ENCODE measurements at regions not wholly inside any gene's neighbourhood (a gene's known extent, or its start where the extent isn't known, plus 50 kb on each side); places are given as distances from the start of the nearest gene placed in this dataset.

DNA sequence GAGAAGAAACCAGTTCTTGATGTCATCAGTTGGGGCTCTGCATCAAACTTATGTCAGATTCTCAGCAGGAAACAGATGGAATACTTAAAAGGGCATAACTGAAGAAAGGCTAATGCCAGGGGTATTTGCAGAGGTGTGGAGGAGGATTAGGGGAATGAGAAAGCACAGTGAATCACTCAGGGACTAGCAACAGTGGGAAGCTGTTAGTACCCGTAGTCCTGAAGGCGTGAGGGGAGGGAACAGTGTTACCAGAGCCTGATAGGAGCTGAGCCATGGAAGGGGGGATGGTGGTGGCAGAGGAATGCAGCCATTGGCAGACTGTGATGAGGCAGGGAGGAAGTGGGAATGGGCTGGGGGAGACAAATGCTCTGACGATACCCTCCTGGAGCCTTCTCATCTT lies 162.3 kb downstream of the UTP18 start:
- TF ChIP-seq, protein P1, sequence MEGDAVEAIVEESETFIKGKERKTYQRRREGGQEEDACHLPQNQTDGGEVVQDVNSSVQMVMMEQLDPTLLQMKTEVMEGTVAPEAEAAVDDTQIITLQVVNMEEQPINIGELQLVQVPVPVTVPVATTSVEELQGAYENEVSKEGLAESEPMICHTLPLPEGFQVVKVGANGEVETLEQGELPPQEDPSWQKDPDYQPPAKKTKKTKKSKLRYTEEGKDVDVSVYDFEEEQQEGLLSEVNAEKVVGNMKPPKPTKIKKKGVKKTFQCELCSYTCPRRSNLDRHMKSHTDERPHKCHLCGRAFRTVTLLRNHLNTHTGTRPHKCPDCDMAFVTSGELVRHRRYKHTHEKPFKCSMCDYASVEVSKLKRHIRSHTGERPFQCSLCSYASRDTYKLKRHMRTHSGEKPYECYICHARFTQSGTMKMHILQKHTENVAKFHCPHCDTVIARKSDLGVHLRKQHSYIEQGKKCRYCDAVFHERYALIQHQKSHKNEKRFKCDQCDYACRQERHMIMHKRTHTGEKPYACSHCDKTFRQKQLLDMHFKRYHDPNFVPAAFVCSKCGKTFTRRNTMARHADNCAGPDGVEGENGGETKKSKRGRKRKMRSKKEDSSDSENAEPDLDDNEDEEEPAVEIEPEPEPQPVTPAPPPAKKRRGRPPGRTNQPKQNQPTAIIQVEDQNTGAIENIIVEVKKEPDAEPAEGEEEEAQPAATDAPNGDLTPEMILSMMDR (IDR thresholded peaks at IDR 0.05), result no peak
- no peak for TF ChIP-seq POLR2A (IDR thresholded peaks at IDR 0.05)

DNA sequence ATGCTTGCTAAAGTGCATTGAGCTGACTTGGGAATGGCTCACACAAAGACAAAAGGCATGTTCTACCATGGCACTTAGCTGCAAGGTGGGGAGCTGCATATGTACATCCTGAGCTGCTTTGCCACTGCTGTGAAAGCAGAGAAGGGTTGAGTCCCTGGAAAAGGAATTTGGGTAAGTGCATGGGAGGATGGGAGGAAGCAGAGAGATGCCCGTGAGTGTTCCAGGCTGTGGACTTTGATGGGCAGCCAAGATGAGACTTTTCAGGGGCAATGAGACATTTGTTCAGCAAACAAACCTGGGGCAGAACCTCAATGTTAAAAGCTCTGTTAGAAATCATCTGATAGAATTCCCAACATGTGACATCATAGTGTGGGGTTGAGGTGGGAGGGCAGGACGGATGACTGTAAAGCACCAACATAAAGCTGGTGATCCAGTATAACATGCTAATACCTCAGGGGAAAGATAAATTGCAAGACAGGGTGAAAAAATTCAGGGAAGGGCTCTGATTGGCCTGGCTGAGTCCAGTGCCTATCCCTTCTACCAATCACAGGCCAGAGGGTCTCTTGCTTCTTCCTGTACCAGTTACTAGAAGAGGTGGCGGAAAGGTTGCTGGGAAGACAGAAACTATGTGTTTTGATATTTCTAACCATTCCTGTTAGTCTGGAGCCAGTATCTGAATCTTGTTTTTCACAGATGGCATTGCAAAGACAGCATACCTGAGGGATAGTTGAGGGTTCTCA lies 163.2 kb downstream of the UTP18 start:
- Histone ChIP-seq H3K27me3 (no peaks in the 10 kb centered on the region), H3K4me1 (replicated peaks in 1 of 2) (no peaks in the 10 kb centered on the region), H3K9me3 (replicated peaks in 1 of 3) (no peaks in the 10 kb centered on the region), H3K36me3 (replicated peaks in 1 of 2) (no peaks in the 10 kb centered on the region), H3K27ac (no peak overlapping the region), H3K4me3 (no peak overlapping the region)
- DNase-seq, result no peak
- TF ChIP-seq POLR2A (IDR thresholded peaks at IDR 0.05), result no peak
- TF ChIP-seq, protein P1 (IDR thresholded peaks at IDR 0.05), result no peak
- 62 to 68% (median 65%) methylated on average over 3 of the region's 3 CpGs for WGBS, 4 donors
- intact Hi-C loops (cut with DNase I), result no loop called here

More for the DNA sequence above, 162.3 kb downstream of the UTP18 start:
- WGBS, 4 donors, result 58 to 72% (median 66%) methylated on average over 3 of the region's 3 CpGs
- intact Hi-C loops (cut with DNase I), result no loop called here
- Histone ChIP-seq H3K4me1 (replicated peaks in 1 of 2) (no peaks in the 10 kb centered on the region), H3K27ac (no peak overlapping the region), H3K4me3 (no peak overlapping the region), H3K9me3 (replicated peaks in 1 of 3) (no peaks in the 10 kb centered on the region), H3K27me3 (no peaks in the 10 kb centered on the region), H3K36me3 (replicated peaks in 1 of 2) (no peaks in the 10 kb centered on the region)
- DNase-seq, result no peak

DNA sequence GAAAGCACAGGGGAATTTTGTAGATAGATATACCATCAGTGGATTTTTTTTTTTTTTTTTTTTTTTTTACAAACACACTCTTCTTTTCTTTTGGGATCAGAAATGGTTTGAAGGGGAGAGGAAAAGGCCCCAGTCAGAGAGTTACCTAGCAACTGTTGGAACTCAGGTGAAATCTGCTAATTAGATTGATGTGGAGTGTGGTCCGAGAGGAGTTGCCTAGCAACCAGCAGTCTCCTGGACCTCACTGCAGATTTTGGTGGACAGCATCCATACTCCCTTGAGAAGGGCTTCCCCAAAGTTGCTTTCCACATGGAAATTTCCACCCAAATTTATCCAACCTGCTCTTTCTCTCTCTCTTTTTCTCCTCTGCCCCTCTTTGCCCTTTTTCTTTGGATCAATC lies 165.4 kb downstream of the UTP18 start:
- Histone ChIP-seq H3K27me3 (no peaks in the 10 kb centered on the region), H3K4me3 (no peak overlapping the region), H3K27ac (no peak overlapping the region), H3K9me3 (replicated peaks in 1 of 3) (no peaks in the 10 kb centered on the region), H3K36me3 (replicated peaks in 1 of 2) (no peaks in the 10 kb centered on the region), H3K4me1 (replicated peaks in 1 of 2) (no peaks in the 10 kb centered on the region)
- intact Hi-C loops (cut with DNase I), result no loop called here
- DNase-seq, result no peak
- WGBS, 4 donors, result 58 to 83% (median 70%) methylated on average over 1 of the region's 1 CpG
- TF ChIP-seq POLR2A (IDR thresholded peaks at IDR 0.05), result no peak

DNA sequence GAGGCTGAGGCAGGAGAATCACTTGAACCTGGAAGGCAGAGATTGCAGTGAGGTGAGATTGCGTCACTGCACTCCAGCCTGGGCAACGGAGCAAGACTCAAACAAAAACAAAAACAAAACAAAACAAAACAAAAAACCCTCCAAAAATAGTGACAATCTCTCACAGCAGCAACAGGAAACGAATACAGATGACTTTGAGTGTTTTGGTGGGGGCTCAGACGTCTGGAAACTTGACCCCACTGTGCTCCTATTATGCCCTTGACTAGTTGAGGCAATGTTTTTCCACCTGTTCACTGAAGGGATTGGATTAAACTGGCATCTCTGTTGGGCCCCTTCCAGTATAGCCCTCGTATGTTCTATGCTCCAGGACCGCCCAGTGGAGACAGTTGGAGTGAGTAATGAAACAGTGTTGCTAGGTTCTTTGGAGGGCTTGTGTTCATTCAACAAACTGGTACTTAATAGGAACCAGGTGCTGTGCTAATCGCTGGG lies 167.0 kb downstream of the UTP18 start:
- intact Hi-C loops (cut with DNase I), result no loop called here
- Histone ChIP-seq H3K27ac (no peak overlapping the region), H3K4me3 (no peak overlapping the region), H3K4me1 (replicated peaks in 1 of 2) (no peaks in the 10 kb centered on the region), H3K9me3 (replicated peaks in 1 of 3) (no peaks in the 10 kb centered on the region), H3K27me3 (no peaks in the 10 kb centered on the region), H3K36me3 (replicated peaks in 1 of 2) (no peaks in the 10 kb centered on the region)
- WGBS, 4 donors, result 38 to 45% (median 43%) methylated on average over 7 of the region's 7 CpGs
- TF ChIP-seq, protein P1 (IDR thresholded peaks at IDR 0.05), result no peak
- no peak for TF ChIP-seq POLR2A (IDR thresholded peaks at IDR 0.05)
- no peak for DNase-seq

DNA sequence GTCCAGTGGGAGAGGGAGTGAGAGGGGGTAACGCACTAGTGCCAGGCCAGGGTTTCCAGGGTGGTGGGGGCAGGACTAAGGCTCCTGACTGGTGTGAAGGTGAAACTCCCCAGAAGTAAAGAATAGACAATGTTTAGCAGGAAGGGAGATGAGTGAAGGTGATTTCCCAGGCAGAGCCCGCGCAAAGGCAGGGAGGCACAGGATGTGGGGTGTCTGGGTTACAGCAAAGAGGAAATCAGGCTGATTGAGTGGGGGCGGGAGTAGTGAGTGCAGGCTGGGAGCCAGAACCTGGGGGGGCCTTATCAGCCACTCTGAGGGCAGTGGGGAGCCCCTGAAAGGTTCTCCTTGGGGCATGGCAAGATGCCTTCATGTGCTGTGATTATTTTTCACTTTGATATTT lies 167.5 kb downstream of the UTP18 start:
- no peak for DNase-seq
- Histone ChIP-seq H3K27ac (no peak overlapping the region), H3K4me1 (replicated peaks in 1 of 2) (no peaks in the 10 kb centered on the region), H3K4me3 (no peak overlapping the region), H3K9me3 (replicated peaks in 1 of 3) (no peaks in the 10 kb centered on the region), H3K27me3 (no peaks in the 10 kb centered on the region), H3K36me3 (replicated peaks in 1 of 2) (no peaks in the 10 kb centered on the region)
- no peak for TF ChIP-seq POLR2A (IDR thresholded peaks at IDR 0.05)
- TF ChIP-seq, protein P1 (IDR thresholded peaks at IDR 0.05), result no peak
- intact Hi-C loops (cut with DNase I), result no loop called here
- WGBS, 4 donors, result 37 to 58% (median 48%) methylated on average over 4 of the region's 4 CpGs

All from adrenal gland (tissue), 9 donors.